ENCODE measurements at regions not wholly inside any gene's neighbourhood (a gene's known extent, or its start where the extent isn't known, plus 50 kb on each side); places are given as distances from the start of the nearest gene placed in this dataset.

DNA sequence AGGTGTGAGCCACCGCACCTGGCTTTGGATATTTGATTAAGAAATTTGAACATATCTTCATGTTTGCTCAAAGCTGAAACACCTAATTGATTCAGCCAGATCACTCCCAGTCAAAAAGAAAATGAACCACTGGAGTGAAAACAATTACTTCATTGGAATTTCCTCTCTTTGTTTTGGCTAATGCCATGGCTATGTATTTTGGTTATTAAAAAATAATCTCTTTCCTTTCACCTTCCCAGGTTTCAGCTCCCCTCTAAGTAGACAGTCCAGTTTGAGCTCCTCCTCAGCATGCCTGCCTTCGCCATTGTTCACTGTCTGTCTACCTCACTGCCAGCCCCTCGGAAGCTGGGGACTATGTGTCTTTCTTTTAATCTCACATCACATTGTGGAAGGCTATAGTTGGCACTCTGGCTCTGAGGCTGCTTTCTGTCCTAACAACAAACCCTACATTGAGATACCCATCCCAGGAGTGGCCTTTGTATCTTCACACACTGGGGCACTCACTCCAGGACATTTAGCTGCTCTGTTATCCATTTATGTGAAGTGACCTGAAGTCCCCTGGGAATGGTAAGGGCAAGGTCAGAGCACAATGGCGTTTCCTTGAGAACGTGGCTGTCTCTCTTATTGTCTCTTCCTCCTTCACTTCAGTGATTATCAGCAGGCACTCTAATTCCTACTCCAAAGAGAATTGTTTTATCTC is 764.0 kb upstream of the CITED2 start:
- POLR2A ChIA-PET (ENCODE audit: low non-redundant PET) = interaction anchor here (0.6 kb wide), 1 partner anchor 17 kb away, joined by 3 read pairs; no protein-coding TSS in a partner anchor
- CTCF ChIA-PET = no interaction called here
- Histone ChIP-seq H3K36me3 (ENCODE audit: insufficient read depth, low read length, poor library complexity, severe bottlenecking) (no peaks in the 10 kb centered on the region), H3K27ac (ENCODE audit: low read depth, low read length, poor library complexity, severe bottlenecking) (no peak overlapping the region), H3K4me1 (ENCODE audit: insufficient read depth, low read length, poor library complexity, severe bottlenecking) (no peaks in the 10 kb centered on the region), H3K9me3 (ENCODE audit: low read depth, low read length, poor library complexity, severe bottlenecking) (peaks cover 7% of the 10 kb centered on the region), H3K4me3 (ENCODE audit: low read depth, low read length, poor library complexity, severe bottlenecking) (no peak overlapping the region), H3K27me3 (replicated peaks; ENCODE audit: insufficient read depth, low read depth, low read length, poor library complexity) (no peaks in the 10 kb centered on the region)
- intact Hi-C loops (cut with micrococcal nuclease; ENCODE audit: unreplicated experiment) = no loop called here
- no peak for TF ChIP-seq CTCF (conservative IDR thresholded peaks at IDR 0.05; ENCODE audit: low read depth, low read length)
- TF ChIP-seq EZH2 (IDR thresholded peaks at IDR 0.05; ENCODE audit: borderline replicate concordance, low read depth, low read length, poor library complexity, severe bottlenecking) = no peak
- no TSS peak for BruUV-seq (replicated peaks)
- no peak for DNase-seq (ENCODE audit: low spot score)

GRCh38 chr6:140134224-140134623 is 759.8 kb upstream of the CITED2 start:
- no peak for TF ChIP-seq CTCF (conservative IDR thresholded peaks at IDR 0.05; ENCODE audit: low read depth, low read length)
- no peak for TF ChIP-seq EZH2 (IDR thresholded peaks at IDR 0.05; ENCODE audit: borderline replicate concordance, low read depth, low read length, poor library complexity, severe bottlenecking)

DNA sequence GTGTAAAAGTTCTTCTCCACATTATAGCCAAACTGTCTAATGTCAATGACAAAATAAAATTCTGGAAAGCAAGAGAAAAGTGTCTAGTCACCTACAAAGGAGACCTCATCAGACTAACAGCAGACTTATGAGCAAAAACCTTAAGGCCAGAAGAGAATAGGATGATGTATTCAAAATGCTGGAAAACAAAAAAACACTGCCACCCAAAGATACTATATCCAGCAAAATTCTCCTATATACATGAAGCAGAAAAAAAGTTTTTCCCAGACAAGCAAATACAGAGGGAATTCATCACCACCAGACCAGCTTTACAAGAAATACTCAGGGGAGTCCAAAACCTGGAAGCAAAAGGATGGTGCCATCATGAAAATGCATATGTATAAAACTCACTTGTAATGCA is 755.6 kb upstream of the CITED2 start:
- no peaks in the 10 kb centered on the region for H3K36me3 ChIP-seq (ENCODE audit: insufficient read depth, low read length, poor library complexity, severe bottlenecking)
- no peaks in the 10 kb centered on the region for H3K4me1 ChIP-seq (ENCODE audit: insufficient read depth, low read length, poor library complexity, severe bottlenecking)
- H3K9me3 ChIP-seq (ENCODE audit: low read depth, low read length, poor library complexity, severe bottlenecking) = peaks cover 27% of the 10 kb centered on the region
- H3K27ac ChIP-seq (ENCODE audit: low read depth, low read length, poor library complexity, severe bottlenecking) = no peak overlapping the region
- no peak for DNase-seq (ENCODE audit: low spot score)
- H3K4me3 ChIP-seq (ENCODE audit: low read depth, low read length, poor library complexity, severe bottlenecking) = no peak overlapping the region
- CTCF ChIA-PET = no interaction called here
- no peak for TF ChIP-seq CTCF (conservative IDR thresholded peaks at IDR 0.05; ENCODE audit: low read depth, low read length)
- TF ChIP-seq EZH2 (IDR thresholded peaks at IDR 0.05; ENCODE audit: borderline replicate concordance, low read depth, low read length, poor library complexity, severe bottlenecking) = no peak
- H3K27me3 ChIP-seq (replicated peaks; ENCODE audit: insufficient read depth, low read depth, low read length, poor library complexity) = no peaks in the 10 kb centered on the region
- BruUV-seq (replicated peaks) = no TSS peak
- intact Hi-C loops (cut with micrococcal nuclease; ENCODE audit: unreplicated experiment) = no loop called here
- POLR2A ChIA-PET (ENCODE audit: low non-redundant PET) = no interaction called here

More at GRCh38 chr6:140134224-140134623, 759.8 kb upstream of the CITED2 start:
- Histone ChIP-seq H3K36me3 (ENCODE audit: insufficient read depth, low read length, poor library complexity, severe bottlenecking) (no peaks in the 10 kb centered on the region), H3K4me1 (ENCODE audit: insufficient read depth, low read length, poor library complexity, severe bottlenecking) (no peaks in the 10 kb centered on the region), H3K27ac (ENCODE audit: low read depth, low read length, poor library complexity, severe bottlenecking) (no peak overlapping the region), H3K27me3 (replicated peaks; ENCODE audit: insufficient read depth, low read depth, low read length, poor library complexity) (no peaks in the 10 kb centered on the region), H3K4me3 (ENCODE audit: low read depth, low read length, poor library complexity, severe bottlenecking) (no peak overlapping the region), H3K9me3 (ENCODE audit: low read depth, low read length, poor library complexity, severe bottlenecking) (peaks cover 27% of the 10 kb centered on the region)
- POLR2A ChIA-PET (ENCODE audit: low non-redundant PET) = no interaction called here
- CTCF ChIA-PET = no interaction called here
- no TSS peak for BruUV-seq (replicated peaks)
- intact Hi-C loops (cut with micrococcal nuclease; ENCODE audit: unreplicated experiment) = no loop called here
- no peak for DNase-seq (ENCODE audit: low spot score)

Measured in A673 (cell line).